Mucosa of descending colon (tissue), 3 donors: ENCODE measurements at regions not wholly inside any gene's neighbourhood (a gene's known extent, or its start where the extent isn't known, plus 50 kb on each side); places are given as distances from the start of the nearest gene placed in this dataset.
A peak's percentile ranks its signal among the peaks of the same experiment; 100 is the strongest.

Experiments used
- ATAC-seq: fragments of 200-7000 bp; cut with Tn5 transposase; one replicate; pipeline ENCODE4 v1.9.1; 2020; ENCODE audit warnings: mild to moderate bottlenecking, moderate library complexity
- DNase-seq, 3 donors: peaks; one replicate each; pipeline ENCODE4 v3.0.0-alpha.2; 2020
- H3K36me3 ChIP-seq: fragments of 200-600 bp; one replicate; pipeline ENCODE4 v1.8.0; 2021; ENCODE audit warnings: low read depth, mild to moderate bottlenecking
- H3K4me1 ChIP-seq: fragments of 200-600 bp; one replicate; pipeline ENCODE4 v1.8.0; 2021; ENCODE audit warnings: low read depth, mild to moderate bottlenecking
- H3K4me3 ChIP-seq: fragments of 200-600 bp; one replicate; pipeline ENCODE4 v1.8.0; 2021; ENCODE audit warnings: mild to moderate bottlenecking
- H3K9me3 ChIP-seq: fragments of 200-600 bp; one replicate; pipeline ENCODE4 v1.8.0; 2021; ENCODE audit warnings: mild to moderate bottlenecking
- intact Hi-C, 2 donors: fragments of 100-400 bp; cut with DNase I in 1 of 2; cut with micrococcal nuclease in 1 of 2; formaldehyde crosslinking; loops; one replicate each; pipeline versions ENCODE4 v1.11.0 to v1.11.1; 2022; cut with DNase I, micrococcal nuclease
- TF ChIP-seq, protein P1 (sequence below): fragments of 200-600 bp; IDR thresholded peaks from one replicate; pipeline ENCODE4 v1.8.0; 2022; ENCODE audit warnings: antibody characterized with exemption, mild to moderate bottlenecking
- donor health status: DM: no; HTN: no; CAD: no; lungs with moderate emphysema.
- donor health status: DM: no; HTN: no; CAD: no.
- donor health status: DM: no; HTN: yes; CAD: no.

DNA sequence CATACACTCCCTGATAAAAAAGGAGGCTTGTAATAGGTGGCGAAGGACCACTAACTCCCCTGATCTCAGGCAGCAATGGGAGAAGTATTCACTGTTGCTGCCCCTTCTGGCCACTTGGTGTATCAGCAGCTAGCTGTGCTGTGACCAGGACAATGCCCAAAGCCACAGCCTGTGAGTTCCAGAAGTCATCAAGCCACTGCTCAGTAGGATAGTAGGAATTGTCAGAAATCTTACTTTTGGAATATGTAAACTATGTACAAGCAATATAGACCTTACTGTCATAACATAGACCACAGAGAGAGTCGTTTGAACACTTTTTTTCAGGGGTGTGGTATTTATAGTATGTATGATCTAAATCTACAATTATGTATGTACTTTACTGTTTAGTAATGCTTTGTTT, 248.3 kb upstream of the CAMK1G start:
- TF ChIP-seq, protein P1, sequence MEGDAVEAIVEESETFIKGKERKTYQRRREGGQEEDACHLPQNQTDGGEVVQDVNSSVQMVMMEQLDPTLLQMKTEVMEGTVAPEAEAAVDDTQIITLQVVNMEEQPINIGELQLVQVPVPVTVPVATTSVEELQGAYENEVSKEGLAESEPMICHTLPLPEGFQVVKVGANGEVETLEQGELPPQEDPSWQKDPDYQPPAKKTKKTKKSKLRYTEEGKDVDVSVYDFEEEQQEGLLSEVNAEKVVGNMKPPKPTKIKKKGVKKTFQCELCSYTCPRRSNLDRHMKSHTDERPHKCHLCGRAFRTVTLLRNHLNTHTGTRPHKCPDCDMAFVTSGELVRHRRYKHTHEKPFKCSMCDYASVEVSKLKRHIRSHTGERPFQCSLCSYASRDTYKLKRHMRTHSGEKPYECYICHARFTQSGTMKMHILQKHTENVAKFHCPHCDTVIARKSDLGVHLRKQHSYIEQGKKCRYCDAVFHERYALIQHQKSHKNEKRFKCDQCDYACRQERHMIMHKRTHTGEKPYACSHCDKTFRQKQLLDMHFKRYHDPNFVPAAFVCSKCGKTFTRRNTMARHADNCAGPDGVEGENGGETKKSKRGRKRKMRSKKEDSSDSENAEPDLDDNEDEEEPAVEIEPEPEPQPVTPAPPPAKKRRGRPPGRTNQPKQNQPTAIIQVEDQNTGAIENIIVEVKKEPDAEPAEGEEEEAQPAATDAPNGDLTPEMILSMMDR, result peak; percentile 45
- H3K4me1 ChIP-seq, result no peaks in the 10 kb centered on the region
- ATAC-seq (peak; percentile 42), DNase-seq (peak in 1 of 3 donors; percentile 18)
- H3K9me3 ChIP-seq, result no peaks in the 10 kb centered on the region
- H3K4me3 ChIP-seq, result no peak overlapping the region
- H3K36me3 ChIP-seq, result no peaks in the 10 kb centered on the region
- intact Hi-C loops, result no loop called here

DNA sequence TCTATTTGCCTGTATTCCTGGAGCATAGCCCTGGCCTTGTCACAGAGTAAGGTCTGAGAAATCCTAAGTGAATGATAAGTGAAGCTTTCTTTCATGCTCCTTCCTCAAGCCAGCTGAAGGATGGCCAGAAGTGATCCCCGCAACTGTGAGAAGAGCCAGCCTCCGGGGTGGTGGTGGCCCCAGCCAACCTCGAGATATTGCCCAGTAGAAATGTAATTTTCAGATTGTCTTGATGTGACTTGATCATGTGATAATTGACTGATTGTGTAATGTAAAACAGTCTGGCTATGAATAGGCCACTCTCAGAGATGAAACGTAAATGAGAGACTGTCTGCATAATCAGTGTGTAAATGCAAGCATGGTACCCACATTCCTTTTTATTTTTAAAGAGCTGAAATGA, 242.4 kb upstream of the CAMK1G start:
- TF ChIP-seq, protein P1, result no peak
- Histone ChIP-seq H3K9me3 (no peaks in the 10 kb centered on the region), H3K4me1 (no peaks in the 10 kb centered on the region), H3K4me3 (no peak overlapping the region), H3K36me3 (no peaks in the 10 kb centered on the region)
- DNase-seq, result no peak
- intact Hi-C loops, result no loop called here
- ATAC-seq, result no peak

DNA sequence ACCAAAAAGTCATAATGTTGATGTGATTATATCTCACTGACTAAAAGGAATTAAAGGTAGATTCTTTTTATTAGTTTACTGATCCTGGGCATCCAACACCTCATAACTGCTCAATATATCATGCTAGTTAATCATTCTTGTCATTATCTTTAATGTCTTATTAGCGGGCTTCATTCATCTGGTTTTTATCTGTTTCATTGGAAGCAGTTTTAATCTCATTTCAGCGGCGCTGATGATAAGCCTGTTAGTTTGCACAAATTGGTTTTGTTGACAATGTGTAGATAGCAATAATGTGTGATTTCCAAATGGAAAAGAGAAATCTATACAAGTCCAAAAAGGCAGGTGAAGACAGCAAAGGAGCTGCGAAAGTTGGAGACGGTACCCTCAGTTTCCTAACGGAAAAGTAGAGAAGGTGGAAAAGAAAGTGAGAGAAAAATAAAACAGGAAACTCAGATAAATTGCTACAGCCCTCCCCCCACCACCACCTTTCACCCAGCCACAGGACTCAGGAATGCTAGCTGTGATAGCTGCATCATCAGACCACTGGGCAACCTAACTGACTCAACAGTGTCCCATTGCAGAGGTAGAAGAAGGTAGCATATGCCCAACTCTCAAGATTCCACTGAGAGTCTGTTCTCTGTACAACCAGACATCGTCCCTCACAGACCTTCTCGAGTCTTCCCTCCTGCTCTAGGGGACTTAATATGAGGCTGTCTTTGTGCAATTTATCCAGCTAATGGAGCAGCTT, 241.7 kb upstream of the CAMK1G start:
- intact Hi-C loops, result no loop called here

DNA sequence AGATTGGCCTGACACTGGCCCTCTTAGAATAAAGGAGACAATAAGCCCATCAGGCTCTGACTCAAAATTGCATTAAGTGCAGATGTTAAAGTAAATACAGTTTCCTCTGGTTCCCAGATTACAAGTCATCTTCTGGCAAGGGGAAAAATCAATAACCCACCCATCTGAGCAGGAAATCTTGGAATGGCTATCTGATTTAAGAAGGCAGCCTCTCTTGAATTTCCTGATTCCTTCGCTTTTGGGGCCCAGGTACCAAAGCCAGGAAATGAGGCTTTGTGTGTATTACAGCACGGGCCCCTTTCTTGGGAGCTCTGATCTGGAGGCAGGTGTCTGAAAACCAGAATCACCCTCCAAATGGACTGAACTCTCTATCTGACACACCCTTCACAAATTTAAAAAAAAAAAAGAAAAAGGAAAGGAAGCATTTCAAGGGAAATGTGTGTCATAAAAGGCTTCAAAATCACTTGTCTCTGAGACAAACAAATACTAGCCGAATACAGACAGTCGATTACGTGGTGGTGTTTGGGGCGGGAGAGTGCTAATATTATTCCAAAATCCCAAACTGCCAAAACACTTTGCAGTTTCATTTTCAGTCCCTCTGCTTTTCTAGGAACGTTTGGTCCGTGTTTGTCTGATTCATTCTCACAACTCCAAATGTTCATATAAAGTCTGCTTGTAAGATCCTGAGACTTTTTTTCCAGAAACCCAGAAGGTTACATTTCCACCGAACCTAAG, 240.9 kb upstream of the CAMK1G start:
- intact Hi-C loops, result no loop called here
- H3K4me3 ChIP-seq, result no peak overlapping the region
- TF ChIP-seq, protein P1, result no peak

More for the DNA sequence above, 241.7 kb upstream of the CAMK1G start:
- DNase-seq (no peak), ATAC-seq (no peak)
- Histone ChIP-seq H3K36me3 (no peaks in the 10 kb centered on the region), H3K9me3 (no peaks in the 10 kb centered on the region), H3K4me1 (no peaks in the 10 kb centered on the region), H3K4me3 (no peak overlapping the region)
- TF ChIP-seq, protein P1, result no peak

DNA sequence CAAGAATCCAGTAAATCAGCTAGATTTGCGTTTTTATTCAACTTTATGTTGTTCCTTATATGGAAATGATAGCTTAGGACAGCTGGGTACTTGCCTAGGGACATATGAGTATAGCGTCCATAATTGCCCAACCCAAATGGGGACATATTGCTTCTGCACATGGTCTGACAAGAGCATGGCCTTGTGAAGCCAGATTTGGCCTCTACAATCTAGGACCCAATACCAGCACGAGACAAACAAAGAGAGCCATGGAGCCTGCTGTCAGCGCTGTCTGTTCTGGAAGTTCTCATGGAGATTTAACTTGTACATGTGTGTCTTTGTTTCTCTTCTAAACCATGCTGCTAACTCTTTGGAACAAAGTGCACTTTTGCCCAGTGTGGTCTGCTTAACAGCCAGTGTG, 240.0 kb upstream of the CAMK1G start:
- H3K9me3 ChIP-seq, result no peaks in the 10 kb centered on the region
- no peak overlapping the region for H3K4me3 ChIP-seq
- ATAC-seq, result no peak
- no peaks in the 10 kb centered on the region for H3K36me3 ChIP-seq
- H3K4me1 ChIP-seq, result no peaks in the 10 kb centered on the region
- DNase-seq, result no peak
- intact Hi-C loops, result no loop called here
- TF ChIP-seq, protein P1, result no peak

More for the DNA sequence above, 240.9 kb upstream of the CAMK1G start:
- no peaks in the 10 kb centered on the region for H3K9me3 ChIP-seq
- no peak for ATAC-seq
- H3K4me1 ChIP-seq, result no peaks in the 10 kb centered on the region
- DNase-seq, result no peak
- no peaks in the 10 kb centered on the region for H3K36me3 ChIP-seq
